ENCODE measurements at regions not wholly inside any gene's neighbourhood (a gene's known extent, or its start where the extent isn't known, plus 50 kb on each side); places are given as distances from the start of the nearest gene placed in this dataset.

DNA sequence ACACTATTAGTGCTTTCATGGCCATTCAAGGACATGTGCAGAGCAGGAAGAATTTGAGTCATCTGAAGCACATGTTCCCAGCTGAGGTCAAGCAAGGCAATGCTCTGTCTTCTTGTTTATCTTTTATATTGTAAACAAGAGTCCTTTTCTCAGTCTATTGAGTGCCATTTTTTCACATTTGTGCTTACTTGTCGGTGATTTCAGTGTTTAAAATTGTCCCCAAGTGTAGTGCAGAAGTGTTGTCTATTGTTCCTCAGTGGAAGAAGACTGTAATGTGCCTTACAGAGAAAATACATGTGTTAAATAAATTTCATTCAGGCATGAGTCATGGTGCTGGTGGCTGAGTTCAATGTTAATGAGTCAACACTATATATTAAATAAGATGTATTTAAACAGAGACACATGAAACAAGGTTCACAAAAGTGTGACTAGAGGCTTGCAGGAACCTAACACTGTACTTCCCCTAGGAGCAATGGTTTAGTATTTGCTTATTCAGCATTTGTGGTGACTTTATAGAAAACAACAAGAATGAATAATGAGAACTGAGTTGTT is 391.1 kb downstream of the LRIG3 start:
- Histone ChIP-seq H3K9me3 (ENCODE audit: low read length) (no peaks in the 10 kb centered on the region), H3K36me3 (ENCODE audit: insufficient read depth, low read length) (no peaks in the 10 kb centered on the region), H2AFZ (ENCODE audit: low read depth, low read length) (no peak overlapping the region), H3K27me3 (ENCODE audit: insufficient read depth, low read length) (no peaks in the 10 kb centered on the region), H3K4me1 (ENCODE audit: insufficient read depth, low read length) (no peaks in the 10 kb centered on the region), H3K4me3 (ENCODE audit: low read length) (no peak overlapping the region)

DNA sequence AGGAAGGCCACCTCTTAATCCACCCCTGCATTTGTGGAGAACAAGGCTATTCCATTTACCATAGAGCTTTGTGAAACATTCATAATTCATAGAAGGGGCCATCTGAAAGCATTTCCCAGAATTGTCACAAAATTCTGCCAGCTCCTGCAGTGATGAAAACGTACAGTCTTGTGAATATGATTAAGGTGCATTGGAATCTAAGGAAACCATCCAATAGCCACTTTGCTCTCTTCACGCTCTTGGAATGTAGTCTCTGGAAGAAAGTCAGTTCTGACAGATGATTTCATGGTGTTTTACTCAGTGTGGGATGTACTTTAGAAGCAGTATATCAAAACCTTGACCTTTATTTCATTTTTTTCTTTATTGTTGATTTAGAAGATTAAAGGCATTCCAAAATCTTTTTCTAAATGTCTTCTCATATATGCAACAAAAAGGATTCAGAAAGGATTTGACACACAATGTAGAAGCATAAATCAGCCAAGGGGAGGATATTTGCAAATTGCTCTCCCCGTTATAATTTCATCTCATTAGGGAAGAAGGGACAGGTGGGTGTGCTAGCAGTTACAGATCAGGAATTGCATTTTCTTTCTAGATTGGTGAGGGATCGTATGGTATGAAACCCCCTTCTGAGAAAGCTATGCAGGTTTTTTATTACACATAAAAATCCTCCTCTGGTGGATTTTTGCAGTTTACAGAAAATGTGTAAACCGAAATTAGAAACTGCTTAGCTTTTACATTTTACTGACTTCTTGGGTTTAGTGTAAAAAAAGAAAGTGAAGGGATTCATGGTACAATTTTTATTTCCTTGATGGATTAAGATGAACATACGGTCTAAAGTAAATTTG is 390.2 kb downstream of the LRIG3 start:
- H3K4me3 ChIP-seq (ENCODE audit: low read length), result no peak overlapping the region
- no peak overlapping the region for H2AFZ ChIP-seq (ENCODE audit: low read depth, low read length)

DNA sequence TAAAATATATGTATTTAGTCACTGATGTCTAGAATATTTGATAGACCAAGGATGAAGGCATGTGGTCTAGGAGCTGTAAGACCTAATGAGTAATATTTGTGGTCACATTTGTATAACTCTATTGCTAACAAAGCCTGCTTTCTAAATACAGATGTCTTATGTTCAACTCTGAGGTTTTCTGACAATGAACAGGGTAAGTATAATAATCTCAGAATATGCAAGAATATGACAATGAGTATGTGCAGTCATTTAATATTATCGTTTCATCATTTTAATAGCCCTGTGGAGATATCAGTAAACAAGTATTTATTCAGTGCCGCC is 389.6 kb downstream of the LRIG3 start:
- H3K4me1 ChIP-seq (ENCODE audit: insufficient read depth, low read length), result no peaks in the 10 kb centered on the region
- H3K4me3 ChIP-seq (ENCODE audit: low read length), result no peak overlapping the region
- H3K9me3 ChIP-seq (ENCODE audit: low read length), result no peaks in the 10 kb centered on the region
- H3K36me3 ChIP-seq (ENCODE audit: insufficient read depth, low read length), result no peaks in the 10 kb centered on the region
- H2AFZ ChIP-seq (ENCODE audit: low read depth, low read length), result no peak overlapping the region
- no peaks in the 10 kb centered on the region for H3K27me3 ChIP-seq (ENCODE audit: insufficient read depth, low read length)

More for the DNA sequence above, 390.2 kb downstream of the LRIG3 start:
- no peaks in the 10 kb centered on the region for H3K4me1 ChIP-seq (ENCODE audit: insufficient read depth, low read length)
- no peaks in the 10 kb centered on the region for H3K36me3 ChIP-seq (ENCODE audit: insufficient read depth, low read length)
- no peaks in the 10 kb centered on the region for H3K27me3 ChIP-seq (ENCODE audit: insufficient read depth, low read length)
- no peaks in the 10 kb centered on the region for H3K9me3 ChIP-seq (ENCODE audit: low read length)

DNA sequence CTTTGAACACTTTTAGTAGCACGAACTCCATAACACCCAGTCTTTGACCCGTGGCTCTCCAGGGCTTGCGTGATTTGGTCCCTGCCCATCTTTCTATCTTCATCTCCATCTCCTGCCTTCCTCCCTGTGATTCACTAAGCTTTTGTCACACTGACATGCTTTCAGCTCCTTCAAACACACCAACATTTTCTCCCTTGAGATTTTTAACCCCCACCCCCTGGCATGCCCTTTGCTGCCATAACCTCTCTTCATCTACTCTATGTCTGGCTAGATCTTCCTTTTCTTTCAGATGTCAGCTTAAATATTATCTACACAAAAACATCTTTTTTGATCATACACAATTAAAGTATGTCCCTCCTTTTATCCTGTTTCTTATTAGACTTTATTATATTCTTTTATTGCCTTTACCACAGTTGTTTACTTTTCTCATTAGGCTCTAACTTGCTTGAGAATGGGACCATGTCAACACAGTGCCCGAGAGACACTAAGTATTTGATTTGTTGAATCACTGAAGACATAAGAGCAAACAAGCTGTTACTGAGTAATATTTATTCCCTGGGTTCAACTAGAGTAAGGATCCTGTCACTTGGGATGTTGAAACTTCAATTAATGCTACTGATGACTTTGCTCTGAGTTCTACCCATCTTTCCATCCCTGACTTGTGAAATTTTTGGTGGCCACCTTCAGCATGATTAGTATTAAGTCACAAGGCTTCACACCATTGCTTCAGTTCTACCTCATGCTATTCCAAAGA is 387.3 kb downstream of the LRIG3 start:
- Histone ChIP-seq H3K27me3 (ENCODE audit: insufficient read depth, low read length) (no peaks in the 10 kb centered on the region), H3K4me3 (ENCODE audit: low read length) (no peak overlapping the region), H2AFZ (ENCODE audit: low read depth, low read length) (no peak overlapping the region), H3K9me3 (ENCODE audit: low read length) (no peaks in the 10 kb centered on the region), H3K4me1 (ENCODE audit: insufficient read depth, low read length) (no peaks in the 10 kb centered on the region), H3K36me3 (ENCODE audit: insufficient read depth, low read length) (no peaks in the 10 kb centered on the region)

DNA sequence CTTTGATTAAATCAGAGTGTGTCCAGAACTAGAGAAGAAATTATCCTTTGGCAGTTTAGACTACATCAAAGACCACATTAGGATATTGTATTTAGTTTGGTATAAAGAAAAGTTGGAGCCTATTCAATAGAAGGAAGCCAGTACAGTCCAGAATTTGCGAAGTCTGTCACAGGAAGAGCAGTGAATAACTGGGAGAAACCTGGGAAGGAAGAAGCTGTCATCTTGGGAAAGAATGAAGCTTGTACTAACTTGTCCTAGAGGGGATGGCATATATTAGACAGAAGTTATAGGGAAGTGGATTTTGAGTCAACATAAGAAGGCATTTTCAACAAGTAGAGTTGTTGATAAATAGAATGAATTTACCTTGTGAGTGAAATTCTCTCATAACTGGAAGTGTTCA is 386.7 kb downstream of the LRIG3 start:
- no peaks in the 10 kb centered on the region for H3K9me3 ChIP-seq (ENCODE audit: low read length)
- no peaks in the 10 kb centered on the region for H3K36me3 ChIP-seq (ENCODE audit: insufficient read depth, low read length)
- H3K4me1 ChIP-seq (ENCODE audit: insufficient read depth, low read length), result no peaks in the 10 kb centered on the region
- H3K4me3 ChIP-seq (ENCODE audit: low read length), result no peak overlapping the region
- no peaks in the 10 kb centered on the region for H3K27me3 ChIP-seq (ENCODE audit: insufficient read depth, low read length)
- no peak overlapping the region for H2AFZ ChIP-seq (ENCODE audit: low read depth, low read length)

DNA sequence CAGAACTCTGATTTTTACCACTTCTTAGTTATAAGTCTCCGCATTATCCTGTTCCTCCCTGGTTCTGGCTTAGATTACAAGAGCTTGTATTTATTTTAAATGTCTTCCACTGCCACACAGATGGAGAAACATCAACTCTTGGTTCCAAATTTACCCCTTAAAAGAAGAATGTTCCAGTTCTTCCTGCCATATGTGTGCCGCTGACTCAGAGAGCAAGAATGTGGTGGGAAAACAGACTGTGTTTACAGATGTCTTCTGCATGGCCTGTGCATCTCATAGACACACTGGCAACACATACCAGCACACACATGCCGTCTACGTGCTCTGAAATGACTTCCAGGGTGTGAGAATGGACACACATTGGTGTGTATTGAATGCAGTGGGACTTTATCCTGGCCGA is 383.0 kb downstream of the LRIG3 start:
- no peaks in the 10 kb centered on the region for H3K27me3 ChIP-seq (ENCODE audit: insufficient read depth, low read length)
- no peaks in the 10 kb centered on the region for H3K4me1 ChIP-seq (ENCODE audit: insufficient read depth, low read length)
- H2AFZ ChIP-seq (ENCODE audit: low read depth, low read length), result no peak overlapping the region
- no peaks in the 10 kb centered on the region for H3K9me3 ChIP-seq (ENCODE audit: low read length)
- no peak overlapping the region for H3K4me3 ChIP-seq (ENCODE audit: low read length)
- no peaks in the 10 kb centered on the region for H3K36me3 ChIP-seq (ENCODE audit: insufficient read depth, low read length)

DNA sequence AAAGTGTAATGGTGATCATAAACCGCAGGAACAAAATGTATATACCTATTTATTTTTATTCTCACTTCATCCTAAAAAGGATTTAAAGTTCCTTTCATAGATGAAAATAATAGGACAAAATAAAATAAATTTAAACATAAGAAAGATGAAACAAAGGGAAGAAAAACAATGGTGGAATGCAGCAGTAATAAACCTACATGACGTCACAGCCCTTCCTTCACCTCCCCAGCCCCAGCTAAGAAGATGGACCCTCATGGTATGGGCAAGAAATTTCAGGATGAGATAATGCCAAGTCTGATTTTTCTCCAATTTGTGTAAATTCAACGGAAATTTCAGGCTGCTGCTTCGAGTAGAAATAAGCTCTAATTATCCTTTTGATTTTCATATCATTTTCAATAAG is 381.0 kb downstream of the LRIG3 start:
- no peaks in the 10 kb centered on the region for H3K9me3 ChIP-seq (ENCODE audit: low read length)
- no peak overlapping the region for H3K4me3 ChIP-seq (ENCODE audit: low read length)
- H3K27me3 ChIP-seq (ENCODE audit: insufficient read depth, low read length), result no peaks in the 10 kb centered on the region
- no peak overlapping the region for H2AFZ ChIP-seq (ENCODE audit: low read depth, low read length)
- H3K4me1 ChIP-seq (ENCODE audit: insufficient read depth, low read length), result no peaks in the 10 kb centered on the region
- no peaks in the 10 kb centered on the region for H3K36me3 ChIP-seq (ENCODE audit: insufficient read depth, low read length)

DNA sequence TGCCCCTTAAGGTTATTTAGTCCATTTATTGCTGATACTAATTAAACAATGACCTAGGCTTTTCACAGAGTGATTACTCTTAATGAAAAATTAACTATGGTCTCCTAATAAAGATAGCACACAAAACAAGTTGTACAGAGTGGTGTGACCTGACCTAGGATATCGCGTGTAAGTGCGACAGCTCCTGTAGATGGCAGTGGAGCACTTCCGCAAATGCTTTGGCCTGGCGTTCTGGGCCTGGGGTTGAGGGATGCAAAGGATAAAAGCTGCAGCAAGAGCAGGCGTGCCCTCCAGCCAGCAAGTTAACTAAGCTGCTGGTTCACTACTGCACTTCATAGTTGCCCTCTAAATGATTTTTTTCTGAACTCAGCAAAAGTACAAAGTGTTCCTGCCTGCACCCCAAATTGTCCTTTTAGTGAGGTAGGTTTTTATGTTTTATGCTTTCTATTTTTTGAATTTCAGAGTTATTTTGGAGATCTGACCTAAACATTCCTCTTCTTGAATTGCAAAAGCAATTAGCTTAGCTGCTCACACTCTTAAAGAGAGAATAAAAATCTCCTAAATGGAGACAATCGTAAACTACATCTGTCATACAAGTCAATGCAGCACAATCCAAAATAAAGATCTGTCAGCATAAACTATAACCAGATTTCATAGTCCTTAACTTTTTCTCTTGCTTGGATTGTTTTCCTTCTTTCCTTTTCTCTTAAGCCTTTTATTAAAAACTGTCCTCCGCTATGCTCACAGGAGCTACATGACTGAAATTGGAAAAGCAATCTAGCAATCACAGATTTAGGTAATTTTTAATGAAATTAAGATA is 379.6 kb downstream of the LRIG3 start:
- Histone ChIP-seq H2AFZ (ENCODE audit: low read depth, low read length) (no peak overlapping the region), H3K4me1 (ENCODE audit: insufficient read depth, low read length) (no peaks in the 10 kb centered on the region), H3K4me3 (ENCODE audit: low read length) (no peak overlapping the region), H3K9me3 (ENCODE audit: low read length) (no peaks in the 10 kb centered on the region), H3K27me3 (ENCODE audit: insufficient read depth, low read length) (no peaks in the 10 kb centered on the region), H3K36me3 (ENCODE audit: insufficient read depth, low read length) (no peaks in the 10 kb centered on the region)

DNA sequence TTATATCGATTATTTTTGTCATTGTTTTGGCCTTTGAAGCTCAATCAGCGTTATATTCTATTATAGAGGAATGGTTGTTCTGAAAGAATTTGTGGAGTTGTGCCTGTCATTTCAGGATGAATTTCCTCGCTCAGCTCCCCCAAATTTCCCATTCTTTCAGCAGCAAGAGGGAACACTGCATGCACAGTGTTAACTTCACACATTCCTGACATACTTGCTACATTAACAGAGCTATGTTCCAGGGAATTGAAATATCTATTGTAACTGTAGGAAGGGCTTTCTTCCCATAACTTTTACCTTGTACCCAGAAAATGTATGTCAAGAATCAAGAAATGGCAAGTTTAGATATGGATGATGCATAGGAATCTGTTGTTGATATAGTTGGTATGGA is 379.0 kb downstream of the LRIG3 start:
- Histone ChIP-seq H3K9me3 (ENCODE audit: low read length) (no peaks in the 10 kb centered on the region), H3K4me1 (ENCODE audit: insufficient read depth, low read length) (no peaks in the 10 kb centered on the region), H3K4me3 (ENCODE audit: low read length) (no peak overlapping the region), H3K36me3 (ENCODE audit: insufficient read depth, low read length) (no peaks in the 10 kb centered on the region), H3K27me3 (ENCODE audit: insufficient read depth, low read length) (no peaks in the 10 kb centered on the region), H2AFZ (ENCODE audit: low read depth, low read length) (no peak overlapping the region)

DNA sequence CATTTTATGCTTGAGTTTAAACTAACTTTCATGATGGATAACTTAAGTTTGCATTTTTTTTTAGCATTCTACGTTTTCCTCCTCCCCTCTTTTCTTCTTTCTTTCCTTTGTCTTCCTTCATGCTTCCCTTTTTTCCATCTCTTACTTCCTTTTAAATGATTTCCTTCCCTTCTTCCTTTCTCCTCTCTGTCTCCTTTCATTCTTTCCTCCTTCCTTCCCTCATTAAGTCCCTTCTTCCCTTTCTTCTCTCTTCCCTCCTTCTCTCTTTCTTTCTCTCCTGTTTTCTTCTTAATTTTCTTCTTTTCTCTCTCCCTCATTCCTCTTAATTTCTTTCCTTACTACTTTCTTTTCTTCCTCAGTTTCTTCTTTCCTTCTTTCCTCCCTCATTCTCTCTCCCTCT is 376.0 kb downstream of the LRIG3 start:
- H2AFZ ChIP-seq (ENCODE audit: low read depth, low read length), result no peak overlapping the region
- H3K36me3 ChIP-seq (ENCODE audit: insufficient read depth, low read length), result no peaks in the 10 kb centered on the region
- no peaks in the 10 kb centered on the region for H3K4me1 ChIP-seq (ENCODE audit: insufficient read depth, low read length)
- H3K27me3 ChIP-seq (ENCODE audit: insufficient read depth, low read length), result no peaks in the 10 kb centered on the region
- no peaks in the 10 kb centered on the region for H3K9me3 ChIP-seq (ENCODE audit: low read length)
- H3K4me3 ChIP-seq (ENCODE audit: low read length), result no peak overlapping the region

DNA sequence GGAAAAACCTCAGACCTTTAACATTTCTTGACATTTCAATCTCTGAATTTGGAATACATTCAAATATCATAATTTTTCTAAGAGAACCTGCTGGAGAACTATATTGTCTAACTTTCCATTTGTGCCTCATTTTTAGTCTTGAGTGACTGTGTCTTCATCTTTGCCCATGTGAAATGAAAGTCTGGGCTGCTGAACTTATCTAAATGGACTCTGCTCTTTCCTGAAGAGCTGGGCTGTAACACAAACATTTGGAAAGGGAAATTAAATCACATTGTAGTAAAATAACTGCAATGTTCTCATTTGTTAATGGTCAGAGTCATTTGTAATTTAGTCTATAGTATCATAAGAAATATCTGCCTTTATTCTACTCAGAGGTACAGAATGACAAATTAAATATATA is 373.1 kb downstream of the LRIG3 start:
- no peak overlapping the region for H2AFZ ChIP-seq (ENCODE audit: low read depth, low read length)
- no peak overlapping the region for H3K4me3 ChIP-seq (ENCODE audit: low read length)
- H3K36me3 ChIP-seq (ENCODE audit: insufficient read depth, low read length), result no peaks in the 10 kb centered on the region
- H3K4me1 ChIP-seq (ENCODE audit: insufficient read depth, low read length), result no peaks in the 10 kb centered on the region
- no peaks in the 10 kb centered on the region for H3K9me3 ChIP-seq (ENCODE audit: low read length)
- no peaks in the 10 kb centered on the region for H3K27me3 ChIP-seq (ENCODE audit: insufficient read depth, low read length)

DNA sequence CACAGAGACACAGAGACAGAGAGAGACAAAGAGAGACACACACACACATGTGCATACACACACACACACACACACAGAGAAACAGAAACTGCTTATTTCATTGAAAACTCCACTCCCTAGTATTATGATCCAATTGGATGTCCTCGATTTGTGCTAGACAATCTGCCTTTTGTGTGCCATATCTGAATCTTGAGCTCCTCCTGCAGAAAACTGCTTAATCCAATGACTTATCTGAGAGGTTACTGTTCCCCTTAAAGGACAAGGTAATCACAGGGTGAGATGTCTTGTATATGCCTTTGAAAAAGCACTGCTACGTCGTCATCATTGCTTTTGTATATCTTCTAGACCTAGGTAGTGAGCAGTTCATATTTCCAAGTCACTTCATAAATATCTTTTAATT is 371.5 kb downstream of the LRIG3 start:
- Histone ChIP-seq H3K4me3 (ENCODE audit: low read length) (no peak overlapping the region), H3K4me1 (ENCODE audit: insufficient read depth, low read length) (no peaks in the 10 kb centered on the region), H3K36me3 (ENCODE audit: insufficient read depth, low read length) (no peaks in the 10 kb centered on the region), H2AFZ (ENCODE audit: low read depth, low read length) (no peak overlapping the region), H3K27me3 (ENCODE audit: insufficient read depth, low read length) (no peaks in the 10 kb centered on the region), H3K9me3 (ENCODE audit: low read length) (no peaks in the 10 kb centered on the region)

Data from neuron (in vitro differentiated cells).